ENCODE measurements at regions not wholly inside any gene's neighbourhood (a gene's known extent, or its start where the extent isn't known, plus 50 kb on each side); places are given as distances from the start of the nearest gene placed in this dataset.

DNA sequence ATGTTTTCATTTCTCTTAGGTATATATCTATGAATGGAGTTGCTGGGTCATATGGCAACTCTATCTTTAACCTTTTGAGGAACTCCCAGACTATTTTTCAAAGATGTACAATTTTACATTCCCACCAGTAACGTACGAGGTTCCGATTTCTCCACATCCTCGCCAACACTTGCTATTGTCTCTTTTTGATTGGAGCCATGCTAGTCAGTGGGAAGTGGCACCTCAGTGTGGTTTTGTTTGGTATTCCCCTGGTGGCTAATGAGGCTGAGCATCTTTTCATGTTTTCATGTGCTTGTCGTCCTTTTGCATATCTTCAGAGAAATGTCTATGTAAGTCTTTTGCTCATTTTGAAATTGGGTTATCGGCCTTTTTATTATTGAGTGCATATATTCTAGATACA, 178.6 kb upstream of the EXOC2 start:
- Histone ChIP-seq H2AFZ (ENCODE audit: insufficient read depth, low read depth, low read length, poor library complexity, severe bottlenecking) (no peak overlapping the region), H3K27me3 (ENCODE audit: control insufficient read depth in 2 of 2, insufficient read depth in 2 of 2, low read length in 2 of 2) (peaks cover 0 to 2% of the 10 kb centered on the region in 2 donors), H3K36me3 (replicated peaks in 1 of 2; ENCODE audit: control insufficient read depth in 1 of 2, insufficient read depth in 2 of 2, low read length in 2 of 2) (no peaks in the 10 kb centered on the region), H3K4me3 (replicated peaks in 1 of 3; ENCODE audit: low read depth in 2 of 3, low read length in 3 of 3) (no peak overlapping the region), H3K9me3 (replicated peaks in 1 of 2; ENCODE audit: control insufficient read depth in 1 of 2, insufficient read depth in 1 of 2, low read length in 2 of 2) (no peaks in the 10 kb centered on the region), H3K79me2 (ENCODE audit: insufficient read depth, low read length) (no peaks in the 10 kb centered on the region), H3K4me1 (ENCODE audit: control insufficient read depth in 1 of 2, insufficient read depth in 2 of 2, low read length in 2 of 2) (no peaks in the 10 kb centered on the region), H3K4me2 (replicated peaks; ENCODE audit: extremely low read depth, low read length, poor library complexity, severe bottlenecking) (no peak overlapping the region), H3K9ac (ENCODE audit: insufficient read depth, low read length, poor library complexity, severe bottlenecking) (no peak overlapping the region), H4K20me1 (ENCODE audit: insufficient read depth, low read length) (no peaks in the 10 kb centered on the region), H3K27ac (ENCODE audit: low read depth in 1 of 2, low read length in 2 of 2) (no peak overlapping the region)
- no peak for DNase-seq
- intact Hi-C loops (cut with micrococcal nuclease): no loop called here
- Mint-ChIP-seq H3K36me3 (no peaks in the 10 kb centered on the region), H3K27me3 (ENCODE audit: low read depth in 3 of 3) (peaks cover 10 to 16% (median 13%) of the 10 kb centered on the region in 3 donors), H3K27ac (no peak overlapping the region), H3K4me3 (no peak overlapping the region), H3K4me1 (no peaks in the 10 kb centered on the region), H3K9me3 (peaks cover 0 to 6% (median 0%) of the 10 kb centered on the region in 7 donors)
- TF ChIP-seq, protein P1, sequence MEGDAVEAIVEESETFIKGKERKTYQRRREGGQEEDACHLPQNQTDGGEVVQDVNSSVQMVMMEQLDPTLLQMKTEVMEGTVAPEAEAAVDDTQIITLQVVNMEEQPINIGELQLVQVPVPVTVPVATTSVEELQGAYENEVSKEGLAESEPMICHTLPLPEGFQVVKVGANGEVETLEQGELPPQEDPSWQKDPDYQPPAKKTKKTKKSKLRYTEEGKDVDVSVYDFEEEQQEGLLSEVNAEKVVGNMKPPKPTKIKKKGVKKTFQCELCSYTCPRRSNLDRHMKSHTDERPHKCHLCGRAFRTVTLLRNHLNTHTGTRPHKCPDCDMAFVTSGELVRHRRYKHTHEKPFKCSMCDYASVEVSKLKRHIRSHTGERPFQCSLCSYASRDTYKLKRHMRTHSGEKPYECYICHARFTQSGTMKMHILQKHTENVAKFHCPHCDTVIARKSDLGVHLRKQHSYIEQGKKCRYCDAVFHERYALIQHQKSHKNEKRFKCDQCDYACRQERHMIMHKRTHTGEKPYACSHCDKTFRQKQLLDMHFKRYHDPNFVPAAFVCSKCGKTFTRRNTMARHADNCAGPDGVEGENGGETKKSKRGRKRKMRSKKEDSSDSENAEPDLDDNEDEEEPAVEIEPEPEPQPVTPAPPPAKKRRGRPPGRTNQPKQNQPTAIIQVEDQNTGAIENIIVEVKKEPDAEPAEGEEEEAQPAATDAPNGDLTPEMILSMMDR (IDR thresholded peaks at IDR 0.05): no peak
- WGBS (ENCODE audit: insufficient coverage): 100% methylated on average over 4 of the region's 6 CpGs

GRCh38 chr6:870096-870495, 177.2 kb upstream of the EXOC2 start:
- no peak overlapping the region for H3K9ac ChIP-seq (ENCODE audit: insufficient read depth, low read length, poor library complexity, severe bottlenecking)
- Mint-ChIP-seq H3K36me3 (no peaks in the 10 kb centered on the region), H3K9me3 (peaks cover 0 to 6% (median 0%) of the 10 kb centered on the region in 7 donors)

More at GRCh38 chr6:870096-870495, 177.2 kb upstream of the EXOC2 start:
- Mint-ChIP-seq H3K4me3 (no peak overlapping the region), H3K27ac (no peak overlapping the region), H3K27me3 (ENCODE audit: low read depth in 3 of 3) (peaks cover 9 to 15% (median 15%) of the 10 kb centered on the region in 3 donors), H3K4me1 (no peaks in the 10 kb centered on the region)
- DNase-seq: no peak
- no peaks in the 10 kb centered on the region for H3K79me2 ChIP-seq (ENCODE audit: insufficient read depth, low read length)
- TF ChIP-seq, protein P1 (IDR thresholded peaks at IDR 0.05): no peak
- intact Hi-C loops (cut with micrococcal nuclease): no loop called here
- H3K27me3 ChIP-seq (ENCODE audit: control insufficient read depth in 2 of 2, insufficient read depth in 2 of 2, low read length in 2 of 2): no peaks in the 10 kb centered on the region
- H2AFZ ChIP-seq (ENCODE audit: insufficient read depth, low read depth, low read length, poor library complexity, severe bottlenecking): no peak overlapping the region
- H3K9me3 ChIP-seq (replicated peaks in 1 of 2; ENCODE audit: control insufficient read depth in 1 of 2, insufficient read depth in 1 of 2, low read length in 2 of 2): no peaks in the 10 kb centered on the region
- H4K20me1 ChIP-seq (ENCODE audit: insufficient read depth, low read length): no peaks in the 10 kb centered on the region
- no peak overlapping the region for H3K4me2 ChIP-seq (replicated peaks; ENCODE audit: extremely low read depth, low read length, poor library complexity, severe bottlenecking)
- 60% methylated on average over 1 of the region's 5 CpGs for WGBS (ENCODE audit: insufficient coverage)
- H3K27ac ChIP-seq (ENCODE audit: low read depth in 1 of 2, low read length in 2 of 2): no peak overlapping the region
- H3K4me3 ChIP-seq (replicated peaks in 1 of 3; ENCODE audit: low read depth in 2 of 3, low read length in 3 of 3): no peak overlapping the region
- H3K36me3 ChIP-seq (replicated peaks in 1 of 2; ENCODE audit: control insufficient read depth in 1 of 2, insufficient read depth in 2 of 2, low read length in 2 of 2): no peaks in the 10 kb centered on the region
- H3K4me1 ChIP-seq (ENCODE audit: control insufficient read depth in 1 of 2, insufficient read depth in 2 of 2, low read length in 2 of 2): no peaks in the 10 kb centered on the region
